SK-N-SH (cell line): ENCODE measurements at regions not wholly inside any gene's neighbourhood (a gene's known extent, or its start where the extent isn't known, plus 50 kb on each side); places are given as distances from the start of the nearest gene placed in this dataset.

Experiments used
- CTCF ChIA-PET: fragments of 300-600, 350-600 bp; formaldehyde crosslinking; extraction: SDS; loops from one replicate; lab custom pipeline; 2021; lab: Yijun Ruan, JAX
- POLR2A ChIA-PET: fragments of 350-600 bp; sonication (Branson Sonifier 250); formaldehyde crosslinking; extraction: SDS; loops from one replicate; lab custom pipeline; 2020; ENCODE audit warnings: antibody characterized with exemption, inconsistent platforms; lab: Yijun Ruan, JAX
- DNase-seq: peaks from one replicate; pipeline ENCODE4 v3.0.0; 2012
- H2AFZ ChIP-seq: fragments of 200-600 bp; sonication (generic); 2 replicates; pipeline ENCODE4 v1.8.1; 2016; ENCODE audit warnings: antibody characterized with exemption, mild to moderate bottlenecking, low read depth
- H3F3A ChIP-seq: fragments of 200-600 bp; sonication (generic); replicated peaks from 2 replicates; pipeline ENCODE3; 2016; ENCODE audit warnings: antibody characterized with exemption, mild to moderate bottlenecking; ENCODE audit not compliant: insufficient read depth
- H3K27ac ChIP-seq, 2 experiments: fragments of 200-500 bp in 1 of 2; fragments of 200-600 bp in 1 of 2; sonication (Bioruptor generic) in 1 of 2; sonication (generic), shearing (Covaris generic) in 1 of 2; 2 replicates each; pipeline versions ENCODE4 v1.5.1 to v1.6.1; 2014 to 2016; ENCODE audit warnings: low read depth in 2 of 2, inconsistent platforms in 1 of 2, low read length in 1 of 2, mild to moderate bottlenecking in 1 of 2, mixed read lengths in 1 of 2
- H3K27me3 ChIP-seq: fragments of 200-600 bp; sonication (generic), shearing (Covaris generic); 2 replicates; pipeline ENCODE4 v1.6.1; 2016; ENCODE audit warnings: mixed run types; ENCODE audit not compliant: insufficient read depth
- H3K36me3 ChIP-seq, 2 experiments: fragments of 200-500 bp in 1 of 2; fragments of 200-600 bp in 1 of 2; sonication (Bioruptor generic) in 1 of 2; sonication (generic) in 1 of 2; replicated peaks in 1 of 2; 2 replicates each; pipeline versions ENCODE3 to v1.5.1; 2014 to 2016; ENCODE audit warnings: low read length in 1 of 2, mild to moderate bottlenecking in 1 of 2; ENCODE audit not compliant: insufficient read depth in 2 of 2, control insufficient read depth in 1 of 2
- H3K4me1 ChIP-seq, 2 experiments: fragments of 200-500 bp in 1 of 2; fragments of 200-600 bp in 1 of 2; sonication (Bioruptor generic) in 1 of 2; sonication (generic), shearing (Covaris generic) in 1 of 2; 2 replicates each; pipeline versions ENCODE4 v1.5.1 to v1.6.1; 2014 to 2016; ENCODE audit warnings: low read depth in 1 of 2, low read length in 1 of 2, mixed run types in 1 of 2; ENCODE audit not compliant: insufficient read depth in 2 of 2, control insufficient read depth in 1 of 2
- H3K4me2 ChIP-seq: fragments of 200-600 bp; sonication (generic), shearing (Covaris generic); 2 replicates; pipeline ENCODE4 v1.6.1; 2017; ENCODE audit warnings: mixed run types
- H3K4me3 ChIP-seq, 2 experiments: fragments of 200-500 bp in 1 of 2; fragments of 200-600 bp in 1 of 2; sonication (Bioruptor generic) in 1 of 2; sonication (generic), shearing (Covaris generic) in 1 of 2; 2 replicates each; pipeline versions ENCODE4 v1.5.1 to v1.8.1; 2014 to 2016; ENCODE audit warnings: low read depth in 2 of 2, inconsistent platforms in 1 of 2, low read length in 1 of 2, mild to moderate bottlenecking in 1 of 2, mixed read lengths in 1 of 2, moderate library complexity in 1 of 2
- H3K79me2 ChIP-seq: fragments of 200-600 bp; sonication (generic); 2 replicates; pipeline ENCODE4 v1.8.1; 2017; ENCODE audit warnings: mild to moderate bottlenecking; ENCODE audit not compliant: insufficient read depth
- H3K9ac ChIP-seq: fragments of 200-600 bp; sonication (generic); 2 replicates; pipeline ENCODE4 v1.6.1; 2017; ENCODE audit warnings: mixed run types
- H3K9me2 ChIP-seq: fragments of 200-600 bp; sonication (generic); 2 replicates; pipeline ENCODE4 v1.6.1; 2017; ENCODE audit warnings: mixed run types
- H3K9me3 ChIP-seq: fragments of 200-600 bp; sonication (generic); 2 replicates; pipeline ENCODE4 v1.6.1; 2017; ENCODE audit warnings: mixed run types, mild to moderate bottlenecking, moderate library complexity
- H4K20me1 ChIP-seq: fragments of 200-600 bp; sonication (generic); 2 replicates; pipeline ENCODE4 v1.6.1; 2017; ENCODE audit warnings: mild to moderate bottlenecking, mixed run types; ENCODE audit not compliant: insufficient read depth
- CHD2 ChIP-seq: fragments of 150-350 bp; IDR thresholded peaks from 2 replicates; pipeline ENCODE4 v1.6.1; 2018; ENCODE audit warnings: low read length; ENCODE audit not compliant: partially characterized antibody
- EZH2phosphoT487 ChIP-seq: fragments of 200-600 bp; sonication (generic); IDR thresholded peaks from 2 replicates; pipeline ENCODE4 v1.6.1; 2017; ENCODE audit warnings: low read depth, mixed run types, mild to moderate bottlenecking, antibody characterized with exemption, moderate library complexity, borderline replicate concordance
- FOXM1 ChIP-seq: IDR thresholded peaks from 2 replicates; pipeline ENCODE4 v1.4.0; 2012; ENCODE audit warnings: low read depth, mild to moderate bottlenecking
- IRF3 ChIP-seq: fragments of 150-350 bp; IDR thresholded peaks from 2 replicates; pipeline ENCODE4 v1.6.1; 2016; ENCODE audit warnings: mild to moderate bottlenecking, low read depth, low read length
- MAX ChIP-seq: IDR thresholded peaks from 2 replicates; pipeline ENCODE4 v1.4.0; 2012; ENCODE audit warnings: low read depth
- MXI1 ChIP-seq: IDR thresholded peaks from 2 replicates; pipeline ENCODE4 v1.6.1; 2012; ENCODE audit warnings: mild to moderate bottlenecking, low read depth, low read length, improper control_type of control experiment
- NFIC ChIP-seq: IDR thresholded peaks from 2 replicates; pipeline ENCODE4 v1.4.0; 2012; ENCODE audit warnings: borderline replicate concordance
- POLR2AphosphoS5 ChIP-seq: IDR thresholded peaks from 2 replicates; pipeline ENCODE4 v1.6.1; 2012; ENCODE audit warnings: low read depth, low read length
- RAD21 ChIP-seq: IDR thresholded peaks from 2 replicates; pipeline ENCODE4 v1.6.1; 2012; ENCODE audit warnings: mild to moderate bottlenecking, low read length
- RXRA ChIP-seq: IDR thresholded peaks from 2 replicates; pipeline ENCODE4 v1.4.0; 2012; ENCODE audit warnings: low read depth, mild to moderate bottlenecking, borderline replicate concordance
- TEAD4 ChIP-seq: IDR thresholded peaks from 2 replicates; pipeline ENCODE4 v1.4.0; 2012; ENCODE audit warnings: mild to moderate bottlenecking, borderline replicate concordance; ENCODE audit not compliant: insufficient read depth
- USF1 ChIP-seq: IDR thresholded peaks from 2 replicates; pipeline ENCODE4 v1.4.0; 2012; ENCODE audit warnings: low read depth, borderline replicate concordance
- WGBS: methylation state at CpG from one replicate; pipeline ENCODE4 v1.1.6; 2017; ENCODE audit warnings: low lambda C conversion rate; 5-methylcytosine and 5-hydroxymethylcytosine counted together
- TF ChIP-seq, protein P1 (sequence below): IDR thresholded peaks from 2 replicates; pipeline ENCODE4; 2012
- TF ChIP-seq, protein P2 (sequence below): fragments of 200-600 bp; sonication (generic); IDR thresholded peaks from 2 replicates; pipeline ENCODE4 v1.6.1; 2017; ENCODE audit warnings: antibody characterized with exemption, mild to moderate bottlenecking, moderate library complexity

DNA sequence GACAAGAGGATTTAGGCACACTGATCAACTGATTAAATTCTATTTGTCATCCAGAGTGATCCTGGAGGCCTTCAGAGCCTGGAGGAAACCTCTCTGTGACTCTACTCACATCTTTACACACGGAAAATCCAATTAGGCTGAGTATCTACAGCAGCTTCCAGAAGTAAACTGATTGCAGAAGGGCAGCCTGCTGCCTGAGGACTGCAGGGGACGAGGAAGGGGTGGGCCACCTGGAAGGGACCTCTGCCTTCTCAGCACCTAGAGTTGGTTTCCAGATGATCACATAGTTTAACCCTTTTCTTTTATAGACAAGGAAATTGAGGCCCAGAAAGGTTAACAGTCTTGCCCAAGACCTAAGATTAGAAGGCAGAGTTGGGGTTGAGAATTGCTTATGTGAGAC, 206.1 kb downstream of the DAD1 start:
- H2AFZ ChIP-seq: no peak overlapping the region
- no peaks in the 10 kb centered on the region for H3K79me2 ChIP-seq
- H3K9me3 ChIP-seq: no peaks in the 10 kb centered on the region
- H3K36me3 ChIP-seq: no peaks in the 10 kb centered on the region
- H4K20me1 ChIP-seq: no peaks in the 10 kb centered on the region
- H3K4me2 ChIP-seq: no peak overlapping the region
- H3K4me1 ChIP-seq: peaks cover 0 to 13% of the 10 kb centered on the region in 2 experiments; a peak in 1 of 4 replicates
- TF ChIP-seq TEAD4: no peak
- no peak for TF ChIP-seq NFIC
- TF ChIP-seq, protein P1, sequence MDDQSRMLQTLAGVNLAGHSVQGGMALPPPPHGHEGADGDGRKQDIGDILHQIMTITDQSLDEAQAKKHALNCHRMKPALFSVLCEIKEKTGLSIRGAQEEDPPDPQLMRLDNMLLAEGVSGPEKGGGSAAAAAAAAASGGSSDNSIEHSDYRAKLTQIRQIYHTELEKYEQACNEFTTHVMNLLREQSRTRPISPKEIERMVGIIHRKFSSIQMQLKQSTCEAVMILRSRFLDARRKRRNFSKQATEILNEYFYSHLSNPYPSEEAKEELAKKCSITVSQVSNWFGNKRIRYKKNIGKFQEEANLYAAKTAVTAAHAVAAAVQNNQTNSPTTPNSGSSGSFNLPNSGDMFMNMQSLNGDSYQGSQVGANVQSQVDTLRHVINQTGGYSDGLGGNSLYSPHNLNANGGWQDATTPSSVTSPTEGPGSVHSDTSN: no peak
- no peak for TF ChIP-seq USF1
- TF ChIP-seq MAX: no peak
- TF ChIP-seq CHD2: no peak
- TF ChIP-seq, protein P2, sequence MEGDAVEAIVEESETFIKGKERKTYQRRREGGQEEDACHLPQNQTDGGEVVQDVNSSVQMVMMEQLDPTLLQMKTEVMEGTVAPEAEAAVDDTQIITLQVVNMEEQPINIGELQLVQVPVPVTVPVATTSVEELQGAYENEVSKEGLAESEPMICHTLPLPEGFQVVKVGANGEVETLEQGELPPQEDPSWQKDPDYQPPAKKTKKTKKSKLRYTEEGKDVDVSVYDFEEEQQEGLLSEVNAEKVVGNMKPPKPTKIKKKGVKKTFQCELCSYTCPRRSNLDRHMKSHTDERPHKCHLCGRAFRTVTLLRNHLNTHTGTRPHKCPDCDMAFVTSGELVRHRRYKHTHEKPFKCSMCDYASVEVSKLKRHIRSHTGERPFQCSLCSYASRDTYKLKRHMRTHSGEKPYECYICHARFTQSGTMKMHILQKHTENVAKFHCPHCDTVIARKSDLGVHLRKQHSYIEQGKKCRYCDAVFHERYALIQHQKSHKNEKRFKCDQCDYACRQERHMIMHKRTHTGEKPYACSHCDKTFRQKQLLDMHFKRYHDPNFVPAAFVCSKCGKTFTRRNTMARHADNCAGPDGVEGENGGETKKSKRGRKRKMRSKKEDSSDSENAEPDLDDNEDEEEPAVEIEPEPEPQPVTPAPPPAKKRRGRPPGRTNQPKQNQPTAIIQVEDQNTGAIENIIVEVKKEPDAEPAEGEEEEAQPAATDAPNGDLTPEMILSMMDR: no peak
- TF ChIP-seq FOXM1: no peak
- no peak for TF ChIP-seq IRF3
- no peak for TF ChIP-seq RAD21
- TF ChIP-seq MXI1: no peak
- TF ChIP-seq POLR2AphosphoS5: no peak
- no peak overlapping the region for H3K9ac ChIP-seq
- peaks cover 29% of the 10 kb centered on the region for H3K27me3 ChIP-seq
- DNase-seq: no peak
- no peak overlapping the region for H3K27ac ChIP-seq
- ChIA-PET POLR2A (no interaction called here), CTCF (no interaction called here)
- no peaks in the 10 kb centered on the region for H3F3A ChIP-seq
- no peak overlapping the region for H3K4me3 ChIP-seq
- H3K9me2 ChIP-seq: no peaks in the 10 kb centered on the region
- WGBS: 8% methylated on average over 2 of the region's 2 CpGs

DNA sequence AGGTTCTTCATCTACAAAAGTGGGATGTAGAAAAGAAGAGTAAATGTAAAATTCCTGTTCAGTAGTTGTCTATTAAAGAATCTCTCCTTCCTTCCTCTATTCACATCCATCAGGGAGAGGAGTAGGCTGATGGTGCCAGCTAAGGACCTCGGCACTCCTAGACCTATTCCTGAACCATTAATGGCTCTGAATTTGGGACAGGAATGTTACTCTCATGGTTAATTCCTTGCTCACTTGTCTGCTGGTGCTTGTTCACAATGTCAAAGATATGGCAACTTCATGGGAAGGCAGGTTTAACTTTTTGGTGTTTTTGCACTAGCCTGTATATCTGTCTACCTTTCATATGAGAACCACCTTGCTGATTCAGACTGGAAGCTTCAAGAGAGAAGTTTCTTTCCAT, 206.6 kb downstream of the DAD1 start:
- WGBS: 21% methylated on average over 1 of the region's 1 CpG
- Histone ChIP-seq H3K9me3 (no peaks in the 10 kb centered on the region), H2AFZ (no peak overlapping the region), H4K20me1 (no peaks in the 10 kb centered on the region), H3K27me3 (peaks cover 30% of the 10 kb centered on the region), H3K36me3 (no peaks in the 10 kb centered on the region), H3K27ac (no peak overlapping the region), H3K4me3 (no peak overlapping the region), H3K79me2 (no peaks in the 10 kb centered on the region), H3F3A (no peaks in the 10 kb centered on the region), H3K9me2 (no peaks in the 10 kb centered on the region), H3K4me2 (no peak overlapping the region)
- CTCF ChIA-PET: interaction anchor here (1.1 to 1.2 kb wide), 2 partner anchors 175 to 187 kb away, joined by 3 read pairs; no protein-coding TSS in a partner anchor
- TF ChIP-seq RXRA (no peak), EZH2phosphoT487 (no peak)
- TF ChIP-seq, protein P1: no peak
- TF ChIP-seq, all 33 proteins: peak for 0
- no peak overlapping the region for H3K9ac ChIP-seq
- POLR2A ChIA-PET: no interaction called here
- no peak for DNase-seq
- H3K4me1 ChIP-seq: 0 out of 4 replicates have a peak, but pooled peaks cover 0 to 13% of the 10 kb centered on the region in 2 experiments
